GM18520 (cell line): ENCODE measurements at regions not wholly inside any gene's neighbourhood (a gene's known extent, or its start where the extent isn't known, plus 50 kb on each side); places are given as distances from the start of the nearest gene placed in this dataset.

Experiments used
- ATAC-seq: cut with Tn5 transposase; IDR thresholded peaks from one replicate; pipeline ENCODE4 v1.9.1; 2021; ENCODE audit not compliant: unreplicated experiment

- ATAC-seq = no peak
Observed at GRCh38 chr13:78029901-78030300, 111.3 kb upstream of the EDNRB start.

- no peak for ATAC-seq
Observed at GRCh38 chr13:78028960-78029359, 110.3 kb upstream of the EDNRB start.

- no peak for ATAC-seq
Observed at GRCh38 chr13:78024996-78025395, 106.4 kb upstream of the EDNRB start.

GRCh38 chr13:78022164-78022877, 103.7 kb upstream of the EDNRB start:
- ATAC-seq = peak; percentile 100

GRCh38 chr13:78020861-78021260, 102.2 kb upstream of the EDNRB start:
- ATAC-seq = no peak

- no peak for ATAC-seq
Observed at GRCh38 chr13:78015782-78016181, 97.2 kb upstream of the EDNRB start.

GRCh38 chr13:78012046-78012445, 93.4 kb upstream of the EDNRB start:
- ATAC-seq = no peak

GRCh38 chr13:78004821-78005220, 86.2 kb upstream of the EDNRB start:
- ATAC-seq = no peak

- no peak for ATAC-seq
Observed at GRCh38 chr13:77999746-78000145, 81.1 kb upstream of the EDNRB start.

- ATAC-seq = no peak
Observed at GRCh38 chr13:77994166-77994565, 75.5 kb upstream of the EDNRB start.

GRCh38 chr13:77991003-77991402, 72.4 kb upstream of the EDNRB start:
- no peak for ATAC-seq

- ATAC-seq = no peak
Observed at GRCh38 chr13:77989281-77989680, 70.7 kb upstream of the EDNRB start.

GRCh38 chr13:77988355-77988754, 69.7 kb upstream of the EDNRB start:
- ATAC-seq = no peak

- no peak for ATAC-seq
Observed at GRCh38 chr13:77986713-77987112, 68.1 kb upstream of the EDNRB start.

- no peak for ATAC-seq
Observed at GRCh38 chr13:77985866-77986636, 67.4 kb upstream of the EDNRB start.

GRCh38 chr13:77981281-77981881, 62.8 kb upstream of the EDNRB start:
- no peak for ATAC-seq

GRCh38 chr13:77980592-77980991, 62.0 kb upstream of the EDNRB start:
- ATAC-seq = no peak

- no peak for ATAC-seq
Observed at GRCh38 chr13:77979721-77980385, 61.2 kb upstream of the EDNRB start.

GRCh38 chr13:77975358-77976042, 56.9 kb upstream of the EDNRB start:
- no peak for ATAC-seq

GRCh38 chr13:77969299-77969698, 50.7 kb upstream of the EDNRB start:
- ATAC-seq = no peak
